ENCODE measurements at regions not wholly inside any gene's neighbourhood (a gene's known extent, or its start where the extent isn't known, plus 50 kb on each side); places are given as distances from the start of the nearest gene placed in this dataset.

DNA sequence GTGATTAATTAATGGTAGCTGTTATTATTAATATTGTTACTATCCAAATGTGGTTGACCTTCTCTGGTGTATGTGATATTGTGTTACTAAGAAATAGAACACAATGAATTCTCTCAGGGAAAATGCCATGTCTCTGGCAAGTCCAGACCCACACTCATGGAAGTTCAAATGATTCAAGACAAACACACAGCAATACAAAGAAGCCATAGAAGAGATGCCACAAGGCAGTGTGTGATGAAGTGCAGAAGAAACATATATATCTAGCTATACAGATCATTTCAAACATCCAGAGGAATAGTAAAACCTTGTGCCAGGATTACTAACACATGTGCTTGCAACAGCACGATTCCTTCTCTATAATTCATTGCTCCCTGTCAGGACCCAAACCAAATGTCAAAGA lies 93.1 kb upstream of the SOD3 start:
- DNase-seq, result no peak
- H3K4me3 ChIP-seq, result no peak overlapping the region
- intact Hi-C loops (cut with DNase I), result no loop called here
- WGBS, 4 donors, result 6 to 31% (median 18%) methylated on average over 1 of the region's 1 CpG
- H3K4me1 ChIP-seq (replicated peaks in 1 of 2), result no peaks in the 10 kb centered on the region
- TF ChIP-seq, protein P1, sequence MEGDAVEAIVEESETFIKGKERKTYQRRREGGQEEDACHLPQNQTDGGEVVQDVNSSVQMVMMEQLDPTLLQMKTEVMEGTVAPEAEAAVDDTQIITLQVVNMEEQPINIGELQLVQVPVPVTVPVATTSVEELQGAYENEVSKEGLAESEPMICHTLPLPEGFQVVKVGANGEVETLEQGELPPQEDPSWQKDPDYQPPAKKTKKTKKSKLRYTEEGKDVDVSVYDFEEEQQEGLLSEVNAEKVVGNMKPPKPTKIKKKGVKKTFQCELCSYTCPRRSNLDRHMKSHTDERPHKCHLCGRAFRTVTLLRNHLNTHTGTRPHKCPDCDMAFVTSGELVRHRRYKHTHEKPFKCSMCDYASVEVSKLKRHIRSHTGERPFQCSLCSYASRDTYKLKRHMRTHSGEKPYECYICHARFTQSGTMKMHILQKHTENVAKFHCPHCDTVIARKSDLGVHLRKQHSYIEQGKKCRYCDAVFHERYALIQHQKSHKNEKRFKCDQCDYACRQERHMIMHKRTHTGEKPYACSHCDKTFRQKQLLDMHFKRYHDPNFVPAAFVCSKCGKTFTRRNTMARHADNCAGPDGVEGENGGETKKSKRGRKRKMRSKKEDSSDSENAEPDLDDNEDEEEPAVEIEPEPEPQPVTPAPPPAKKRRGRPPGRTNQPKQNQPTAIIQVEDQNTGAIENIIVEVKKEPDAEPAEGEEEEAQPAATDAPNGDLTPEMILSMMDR (IDR thresholded peaks at IDR 0.05), result no peak
- TF ChIP-seq POLR2A (IDR thresholded peaks at IDR 0.05), result no peak
- H3K27me3 ChIP-seq, result no peaks in the 10 kb centered on the region
- H3K9me3 ChIP-seq (replicated peaks in 1 of 3), result no peaks in the 10 kb centered on the region
- no peak overlapping the region for H3K27ac ChIP-seq
- no peaks in the 10 kb centered on the region for H3K36me3 ChIP-seq (replicated peaks in 1 of 2)

DNA sequence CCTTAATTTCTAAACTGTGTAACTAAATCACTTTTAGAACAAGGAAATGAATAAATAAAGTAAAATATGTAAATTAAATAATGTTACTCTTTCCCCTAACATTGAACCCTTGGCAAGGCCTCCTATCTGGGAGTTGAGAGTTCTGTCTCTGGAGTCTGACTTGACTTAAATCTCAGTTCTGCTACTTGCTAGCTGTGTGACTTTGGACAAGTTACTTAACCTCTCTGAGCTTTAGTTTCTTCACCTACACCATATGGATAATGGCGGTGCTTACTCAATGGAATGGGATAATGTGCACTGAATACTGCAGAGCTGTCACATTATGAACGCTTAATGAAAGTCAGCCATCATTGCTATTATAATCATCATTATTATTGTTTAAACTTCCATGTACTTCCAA lies 92.1 kb upstream of the SOD3 start:
- no peaks in the 10 kb centered on the region for H3K27me3 ChIP-seq
- no peak for TF ChIP-seq POLR2A (IDR thresholded peaks at IDR 0.05)
- TF ChIP-seq, protein P1 (IDR thresholded peaks at IDR 0.05), result no peak
- no peak overlapping the region for H3K4me3 ChIP-seq
- no peak for DNase-seq
- H3K4me1 ChIP-seq (replicated peaks in 1 of 2), result no peaks in the 10 kb centered on the region
- WGBS, 4 donors, result 86 to 100% (median 91%) methylated on average over 2 of the region's 2 CpGs
- H3K9me3 ChIP-seq (replicated peaks in 1 of 3), result no peaks in the 10 kb centered on the region
- H3K36me3 ChIP-seq (replicated peaks in 1 of 2), result no peaks in the 10 kb centered on the region
- intact Hi-C loops (cut with DNase I), result no loop called here
- no peak overlapping the region for H3K27ac ChIP-seq

DNA sequence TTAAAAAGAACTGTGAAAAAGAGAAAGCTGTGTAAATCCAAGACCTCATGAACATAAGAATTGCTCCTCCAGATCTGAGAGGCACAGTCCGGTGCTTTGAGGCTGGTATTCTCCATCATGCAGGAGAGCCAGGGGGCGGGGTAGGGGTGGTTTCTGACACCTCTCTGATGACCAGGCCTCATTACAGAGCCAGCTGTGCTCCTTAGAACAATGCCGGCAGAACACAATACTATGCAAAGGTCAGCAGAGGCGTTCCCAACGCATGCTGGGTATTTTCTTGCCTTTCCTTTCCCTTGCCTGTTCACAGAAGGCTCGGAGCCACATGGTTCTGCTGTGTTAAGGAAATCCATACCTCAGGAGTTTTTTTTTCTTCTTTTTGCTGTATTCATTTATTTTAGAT lies 91.2 kb upstream of the SOD3 start:
- no peaks in the 10 kb centered on the region for H3K27me3 ChIP-seq
- no peak overlapping the region for H3K27ac ChIP-seq
- intact Hi-C loops (cut with DNase I), result no loop called here
- WGBS, 4 donors, result 49 to 65% (median 54%) methylated on average over 4 to 6 of the region's 6 CpGs
- DNase-seq, result no peak
- H3K4me3 ChIP-seq, result no peak overlapping the region
- no peaks in the 10 kb centered on the region for H3K4me1 ChIP-seq (replicated peaks in 1 of 2)
- H3K36me3 ChIP-seq (replicated peaks in 1 of 2), result no peaks in the 10 kb centered on the region
- no peaks in the 10 kb centered on the region for H3K9me3 ChIP-seq (replicated peaks in 1 of 3)
- TF ChIP-seq, protein P1 (IDR thresholded peaks at IDR 0.05), result no peak
- TF ChIP-seq POLR2A (IDR thresholded peaks at IDR 0.05), result no peak

DNA sequence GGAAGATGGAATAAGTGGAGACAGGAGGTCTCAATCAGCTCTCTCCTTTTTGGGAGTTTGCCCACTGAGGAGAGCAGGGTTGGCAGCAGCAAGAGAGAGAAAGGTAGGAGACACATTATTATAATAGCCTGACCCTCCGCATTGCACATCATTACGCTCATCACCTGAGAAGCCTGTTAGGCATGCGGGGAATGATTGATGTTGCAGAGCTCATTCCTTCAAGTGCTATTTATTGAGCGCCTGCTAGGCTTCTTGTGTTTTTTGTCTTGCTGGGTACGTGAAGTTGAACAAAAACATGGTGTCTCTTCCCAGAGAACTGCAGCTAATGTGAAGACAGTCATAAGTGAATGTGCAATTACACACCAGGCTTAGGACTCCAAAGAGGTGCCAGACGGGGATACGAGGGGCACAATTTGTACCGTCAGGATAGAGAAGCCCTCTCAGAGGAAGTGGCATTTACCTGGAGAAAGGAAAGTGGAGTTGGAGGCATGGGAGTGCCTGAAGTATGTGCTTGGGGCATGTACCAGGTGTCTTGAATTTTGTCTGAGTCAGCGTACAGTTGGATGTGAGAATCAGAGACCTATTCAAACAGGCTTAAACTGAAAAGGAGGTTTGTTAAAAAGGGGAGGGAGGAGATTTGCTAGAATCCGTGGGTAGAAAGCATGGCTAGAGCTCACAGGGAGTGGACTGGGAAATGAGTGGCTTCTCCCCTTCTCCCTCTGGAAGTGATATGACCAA lies 90.2 kb upstream of the SOD3 start:
- intact Hi-C loops (cut with DNase I), result no loop called here
- Histone ChIP-seq H3K27ac (no peak overlapping the region), H3K4me1 (replicated peaks in 1 of 2) (no peaks in the 10 kb centered on the region), H3K9me3 (replicated peaks in 1 of 3) (no peaks in the 10 kb centered on the region), H3K4me3 (no peak overlapping the region), H3K36me3 (replicated peaks in 1 of 2) (no peaks in the 10 kb centered on the region), H3K27me3 (no peaks in the 10 kb centered on the region)
- 67 to 75% (median 68%) methylated on average over 10 of the region's 10 CpGs for WGBS, 4 donors
- TF ChIP-seq, protein P1 (IDR thresholded peaks at IDR 0.05), result no peak
- no peak for TF ChIP-seq POLR2A (IDR thresholded peaks at IDR 0.05)
- no peak for DNase-seq
